NCI-H1694 (cell line): ENCODE measurements at regions not wholly inside any gene's neighbourhood (a gene's known extent, or its start where the extent isn't known, plus 50 kb on each side); places are given as distances from the start of the nearest gene placed in this dataset.
"Not testable (repeated sequence)": the region's sequence is repeated elsewhere in the genome, so short reads cannot be mapped to it uniquely, and the experiment has no call there.

Source experiments
- DNase-seq: peaks from one replicate; lab custom pipeline; 2025; lab: John Stamatoyannopoulos, UW

DNA sequence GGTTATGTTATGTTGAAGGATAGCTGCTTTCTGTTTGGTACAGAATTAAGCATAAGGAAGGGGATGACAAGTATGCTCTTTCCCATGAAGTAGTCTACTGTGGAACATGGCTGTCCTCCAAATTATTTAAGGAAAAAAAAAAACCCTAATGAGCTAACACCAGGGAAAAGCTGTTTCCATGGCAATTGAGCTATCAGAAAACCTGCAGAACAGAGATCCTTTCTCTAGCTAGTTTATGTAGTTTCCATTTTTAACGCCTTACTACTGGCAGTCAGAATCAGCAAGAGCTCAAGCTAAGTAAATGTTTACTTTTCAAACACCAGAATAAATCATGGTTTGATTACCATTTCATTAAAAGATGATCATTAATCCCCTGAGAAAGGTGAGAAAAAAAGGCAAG, 287.4 kb upstream of the TARS1 start:
- no peak for DNase-seq

DNA sequence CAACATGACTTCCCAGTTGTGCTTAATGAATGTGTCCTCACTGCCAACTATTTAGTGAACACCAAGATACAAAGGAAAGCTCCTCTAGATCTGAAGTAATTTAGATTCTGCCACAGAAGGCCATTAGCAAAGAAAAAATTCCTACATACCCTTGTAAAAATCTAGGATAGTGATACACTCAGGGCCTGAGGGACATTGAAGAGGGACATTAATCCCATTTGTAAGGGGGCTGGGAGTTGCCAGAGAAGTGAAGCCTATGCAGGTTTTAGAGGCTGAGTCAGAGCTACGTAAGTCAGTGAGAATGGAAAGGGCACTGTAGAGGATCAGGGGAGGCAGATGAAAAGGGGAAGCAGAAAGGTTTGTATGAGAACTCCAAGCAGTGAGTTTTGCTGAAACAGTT, 286.9 kb upstream of the TARS1 start:
- DNase-seq, result no peak

DNA sequence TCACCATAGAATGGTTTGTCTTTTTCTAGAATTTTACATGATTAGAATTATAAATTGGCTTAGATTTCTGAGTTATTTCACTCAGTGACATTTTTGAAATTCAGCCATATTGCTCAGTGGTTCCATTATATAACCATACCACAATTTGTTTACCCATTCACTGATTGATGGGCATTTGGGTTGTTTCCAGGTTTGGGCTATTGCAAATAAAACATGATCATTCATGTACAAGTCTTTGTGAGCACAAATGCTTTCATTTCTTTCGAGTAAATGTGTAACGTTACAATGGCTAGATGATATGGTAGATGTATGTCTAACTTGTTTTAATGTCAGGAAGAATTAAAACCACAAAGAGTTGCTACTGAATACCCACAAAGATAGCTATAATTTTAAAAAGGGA, 279.9 kb upstream of the TARS1 start:
- no peak for DNase-seq

DNA sequence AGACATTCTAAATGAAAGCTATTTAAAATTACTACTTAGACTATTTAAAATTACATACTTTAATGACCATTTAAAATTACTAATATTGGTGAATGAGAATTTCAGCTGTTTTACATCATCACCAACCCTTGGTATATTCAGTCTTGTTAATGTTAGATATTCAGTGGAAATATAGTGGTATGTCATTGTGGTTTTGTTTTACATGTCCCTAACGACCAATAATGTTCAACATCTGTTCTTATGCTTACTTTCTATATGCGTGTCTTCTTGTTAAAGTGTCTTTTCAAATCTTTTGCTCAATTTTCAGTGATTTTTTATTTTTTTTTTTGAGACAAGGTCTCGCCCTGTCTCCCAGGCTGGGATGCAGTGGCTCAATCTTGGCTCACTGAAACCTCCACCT, 279.3 kb upstream of the TARS1 start:
- no peak for DNase-seq

DNA sequence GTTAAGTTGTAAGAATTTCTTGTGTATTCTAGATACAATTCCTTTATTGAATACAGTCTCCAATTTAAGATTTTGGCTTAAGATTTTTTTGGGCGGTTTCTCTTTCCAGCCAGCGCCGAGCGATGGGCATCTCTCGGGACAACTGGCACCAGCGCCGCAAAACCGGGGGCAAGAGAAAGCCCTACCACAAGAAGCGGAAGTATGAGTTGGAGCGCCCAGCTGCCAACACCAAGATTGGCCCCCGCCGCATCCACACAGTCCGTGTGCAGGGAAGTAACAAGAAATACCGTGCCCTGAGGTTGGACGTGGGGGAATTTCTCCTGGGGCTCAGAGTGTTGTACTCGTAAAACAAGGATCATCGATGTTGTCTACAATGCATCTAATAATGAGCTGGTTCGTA, 278.7 kb upstream of the TARS1 start:
- no peak for DNase-seq

DNA sequence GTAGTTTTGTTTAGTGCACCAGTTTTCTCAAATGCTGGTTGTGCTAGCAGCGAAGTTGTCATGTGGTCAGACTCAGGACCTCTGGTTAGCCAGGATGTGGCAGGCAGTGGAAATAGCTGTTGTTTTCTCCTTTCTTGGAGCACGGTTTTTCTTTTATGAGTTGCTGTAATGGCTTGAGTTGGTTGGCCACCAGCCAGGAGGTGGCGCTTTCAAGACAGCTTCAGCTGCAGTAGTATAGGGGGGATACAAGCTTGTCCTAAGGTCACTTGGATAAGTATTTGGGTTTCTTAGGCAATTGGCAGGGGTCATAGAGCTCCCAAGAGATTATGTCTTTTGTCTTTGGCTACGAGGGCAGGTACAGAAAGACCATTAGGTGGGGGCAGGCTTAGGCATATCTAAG, 274.2 kb upstream of the TARS1 start:
- no peak for DNase-seq

DNA sequence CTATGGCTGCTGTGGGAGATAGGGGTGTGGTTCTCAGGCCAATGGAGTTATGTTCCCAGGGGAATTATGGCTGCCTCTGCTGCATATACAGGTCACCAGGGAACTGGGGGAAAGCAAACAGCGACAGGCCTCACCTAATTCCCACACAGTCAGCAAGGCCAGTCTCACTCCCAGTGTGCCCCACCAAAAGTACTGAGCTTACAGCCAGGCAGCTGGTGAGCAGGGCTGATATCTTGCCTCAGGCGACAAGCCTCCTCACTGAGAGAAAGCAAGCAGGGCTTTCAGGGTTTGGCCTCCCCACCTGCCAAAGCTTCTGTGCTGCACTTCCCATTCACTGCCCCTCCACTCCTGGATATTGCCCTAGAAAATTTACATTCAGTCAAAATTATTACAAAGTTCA, 273.8 kb upstream of the TARS1 start:
- DNase-seq, result no peak

DNA sequence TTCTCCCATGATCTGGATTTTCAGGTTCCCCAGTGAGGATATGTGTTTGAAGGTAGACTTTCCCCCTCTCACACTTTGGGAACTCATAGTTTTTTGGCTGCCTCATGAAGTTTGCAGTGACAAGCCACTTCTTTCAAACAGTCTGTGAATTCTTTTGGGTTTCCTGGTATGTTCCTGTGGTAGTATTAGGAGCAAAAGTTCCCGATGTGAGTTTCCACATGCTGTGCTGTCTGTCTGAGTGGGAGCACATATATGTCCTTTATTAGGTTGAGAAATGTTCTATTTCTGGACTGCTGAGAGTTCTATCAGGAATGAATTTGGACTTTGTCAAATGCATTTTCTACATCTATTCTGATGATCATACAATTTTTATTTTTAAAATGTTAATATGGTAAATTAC, 273.2 kb upstream of the TARS1 start:
- no peak for DNase-seq

DNA sequence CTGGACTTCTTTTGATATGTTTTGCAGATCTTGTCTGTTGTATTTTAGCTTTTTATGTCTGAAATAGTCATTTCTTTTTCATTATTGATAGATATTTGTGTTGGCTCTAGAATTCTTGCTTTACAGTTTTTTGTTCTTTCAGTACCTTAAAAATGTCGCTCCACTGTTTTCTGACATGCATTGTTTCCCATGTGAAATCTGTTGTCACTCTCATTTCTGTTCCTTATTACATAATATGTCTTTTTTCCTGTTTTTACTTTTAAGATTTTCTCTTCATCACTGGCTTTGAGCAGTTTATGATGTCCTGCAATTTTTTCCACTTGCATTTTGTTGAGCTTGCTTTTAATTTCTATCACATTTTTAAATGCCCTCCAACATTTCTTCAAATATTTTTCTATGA, 270.4 kb upstream of the TARS1 start:
- no peak for DNase-seq

DNA sequence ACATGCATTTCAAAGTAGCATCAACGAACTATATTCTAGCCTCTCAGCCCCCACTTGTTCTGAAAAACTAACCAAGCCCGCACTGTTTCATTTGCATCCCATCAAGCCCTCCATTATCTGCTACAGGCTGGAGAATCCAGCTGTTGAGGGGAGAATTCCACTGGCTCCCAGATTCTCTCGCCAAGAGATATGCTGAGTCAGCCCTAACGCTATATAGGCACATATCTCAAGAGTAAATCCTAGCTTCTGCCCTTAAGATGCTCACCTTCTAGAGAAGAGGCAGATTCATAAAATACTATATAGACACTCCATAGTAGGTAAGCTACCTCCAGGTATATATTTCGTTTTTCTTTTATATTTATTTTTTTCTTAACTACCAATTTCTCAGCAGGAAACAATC, 266.4 kb upstream of the TARS1 start:
- no peak for DNase-seq

DNA sequence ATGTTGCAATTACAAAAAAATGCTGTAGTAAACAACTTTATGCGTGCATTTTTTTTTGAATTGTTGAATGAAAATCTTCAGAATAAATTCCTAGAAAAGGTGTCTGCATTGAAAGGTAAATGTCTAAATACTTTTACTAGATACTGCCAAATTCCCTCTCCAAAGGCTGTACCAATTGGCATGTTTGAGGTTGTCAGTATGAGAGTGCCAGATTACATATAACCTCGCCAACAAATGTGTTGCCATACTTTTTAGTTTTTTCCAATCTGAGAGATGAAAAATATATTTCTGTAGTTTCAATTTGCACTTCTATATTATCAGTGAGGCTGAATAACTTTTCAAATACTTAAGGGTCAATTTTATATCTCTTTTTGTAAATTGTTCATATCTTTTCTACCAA, 261.5 kb upstream of the TARS1 start:
- no peak for DNase-seq

DNA sequence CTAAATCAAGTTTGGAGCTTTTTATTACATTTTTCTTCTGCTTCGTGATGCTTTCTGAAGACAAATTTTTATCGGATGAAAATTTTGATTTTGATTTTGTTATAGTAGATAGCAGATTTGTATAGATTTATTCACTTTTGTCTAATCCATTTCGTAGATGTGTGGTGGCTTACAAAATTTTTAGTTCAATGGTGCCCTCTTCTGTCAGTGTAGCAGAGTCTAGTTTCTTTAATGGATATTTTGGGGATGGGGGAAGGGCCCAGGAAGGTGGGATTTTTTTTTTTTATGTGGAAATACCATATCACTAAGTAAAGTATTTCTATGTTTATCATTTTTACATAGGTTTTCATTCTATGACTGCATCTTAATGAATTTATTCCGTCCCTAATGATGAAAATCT, 259.9 kb upstream of the TARS1 start:
- DNase-seq, result no peak

DNA sequence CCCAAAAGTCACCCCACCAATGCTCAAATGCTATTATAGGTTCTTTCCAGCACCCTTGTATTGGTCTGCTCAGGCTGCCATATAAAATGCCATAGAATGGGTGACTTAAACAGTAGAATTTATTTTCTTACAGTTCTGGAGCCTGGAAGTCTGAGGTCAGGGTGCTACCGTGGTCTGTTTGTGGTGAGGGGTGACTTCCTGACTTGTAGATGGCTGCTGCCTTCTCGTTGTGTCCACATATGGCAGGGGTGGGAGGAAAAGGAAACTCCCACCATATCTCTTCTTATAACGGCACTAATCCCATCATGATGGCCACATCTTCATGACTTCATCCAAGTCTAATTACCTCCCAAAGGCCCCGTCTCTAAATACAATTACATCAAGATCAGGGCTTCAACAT, 257.8 kb upstream of the TARS1 start:
- DNase-seq, result no peak

DNA sequence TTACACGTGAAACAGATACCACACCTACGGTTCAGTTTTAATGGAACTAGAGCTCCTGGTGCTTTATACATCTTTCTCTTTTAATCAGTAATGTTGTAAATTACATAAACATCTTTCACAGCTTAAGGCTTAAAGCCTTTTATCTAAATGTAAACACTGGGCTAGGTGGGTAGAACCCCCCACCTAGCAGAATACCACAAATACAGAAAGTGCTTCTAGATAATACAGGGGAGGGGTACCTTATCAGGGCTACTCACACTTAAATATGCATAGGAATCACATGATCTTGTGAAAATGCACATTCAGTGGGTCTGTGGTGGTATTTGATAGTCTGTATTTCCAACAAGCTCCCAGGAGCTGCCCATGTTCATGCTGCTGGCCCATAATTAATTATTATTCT, 256.4 kb upstream of the TARS1 start:
- DNase-seq, result no peak

DNA sequence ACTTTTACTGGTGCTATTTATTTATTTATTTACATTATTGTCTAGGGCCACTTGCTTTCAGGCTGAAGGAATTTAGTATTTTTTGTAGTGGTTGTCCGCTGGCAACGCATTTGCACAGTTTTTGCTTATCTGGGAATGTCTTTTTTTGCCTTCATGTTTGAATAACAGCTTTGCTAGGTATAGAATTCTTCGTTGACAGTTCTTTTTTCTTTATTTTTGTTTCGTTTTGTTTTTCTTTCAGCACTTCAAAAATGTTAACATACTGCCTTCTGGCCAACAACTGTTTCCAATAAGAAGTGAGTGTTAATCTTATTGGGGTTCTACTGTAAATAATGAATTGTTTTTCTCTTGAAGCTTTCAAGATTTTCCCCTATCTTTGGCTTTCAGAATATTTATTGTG, 252.7 kb upstream of the TARS1 start:
- no peak for DNase-seq

DNA sequence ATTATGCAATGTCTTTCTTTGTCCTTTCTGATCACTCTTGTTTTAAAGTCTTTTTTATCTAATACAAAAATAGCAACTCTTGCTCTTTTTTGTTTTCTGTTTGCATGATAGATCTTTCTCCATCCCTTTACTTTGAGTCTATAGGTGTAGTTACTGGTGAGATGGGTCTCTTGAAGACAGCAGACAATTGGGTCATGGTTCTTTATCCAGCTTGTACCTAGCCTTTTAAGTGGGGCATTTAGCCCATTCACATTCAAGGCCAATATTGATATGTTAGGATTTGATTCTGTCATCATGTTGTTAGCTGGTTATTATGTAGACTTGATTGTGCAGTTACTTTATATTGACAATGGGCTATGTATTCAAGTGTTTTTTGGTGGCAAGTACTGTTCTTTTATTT, 245.9 kb upstream of the TARS1 start:
- no peak for DNase-seq

DNA sequence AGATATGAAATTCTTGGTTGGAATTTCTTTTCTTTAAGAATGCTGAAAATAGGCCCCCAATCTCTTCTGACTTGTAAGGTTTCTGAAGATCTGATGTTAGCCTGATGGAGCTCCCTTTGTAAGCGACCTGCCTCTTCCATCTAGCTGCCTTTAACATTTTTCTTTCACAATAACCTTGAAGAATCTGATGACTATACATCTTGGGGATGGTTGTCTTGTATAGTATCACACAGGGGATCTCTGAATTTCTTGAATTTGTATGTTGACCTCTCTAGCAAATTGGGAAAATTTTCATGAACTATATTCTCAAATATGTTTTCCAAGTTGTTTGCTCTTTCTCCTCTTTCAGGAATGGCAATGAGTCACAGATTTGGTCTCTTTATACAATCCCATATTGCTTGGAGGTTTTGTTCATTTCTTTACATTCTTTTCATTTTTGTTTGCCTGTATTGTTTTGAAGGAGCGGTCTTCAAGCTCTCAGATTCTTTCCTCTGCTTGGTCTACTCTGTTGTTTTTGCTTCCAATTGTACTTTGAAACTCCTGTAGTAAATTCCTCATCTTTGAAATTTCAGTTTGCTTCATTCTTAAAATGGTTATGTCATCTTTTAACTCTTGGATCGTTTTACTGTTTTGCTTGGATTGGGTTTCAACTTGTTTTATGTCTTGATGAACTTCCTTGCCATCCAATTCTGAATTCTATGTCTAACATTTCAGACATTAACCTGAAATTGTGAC, 245.2 kb upstream of the TARS1 start:
- no peak for DNase-seq

DNA sequence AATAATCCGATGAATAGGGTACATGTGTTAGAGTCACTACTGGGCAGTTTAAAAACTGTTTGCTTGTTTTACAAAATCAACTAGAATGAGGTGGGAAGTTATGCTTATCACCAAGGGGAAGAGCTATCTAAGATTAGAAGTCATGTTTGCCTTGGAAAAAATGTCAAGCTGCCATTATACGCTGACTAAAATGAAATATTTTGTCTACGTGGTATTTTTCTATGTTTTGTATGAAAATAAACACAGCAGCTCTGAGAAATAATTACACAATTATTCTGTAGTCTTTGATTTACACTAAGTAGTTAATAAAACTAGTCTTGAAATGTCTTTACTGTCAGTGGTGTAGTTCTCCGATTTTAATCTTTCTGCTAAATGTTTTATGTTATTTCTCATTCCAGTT, 241.9 kb upstream of the TARS1 start:
- DNase-seq, result no peak

DNA sequence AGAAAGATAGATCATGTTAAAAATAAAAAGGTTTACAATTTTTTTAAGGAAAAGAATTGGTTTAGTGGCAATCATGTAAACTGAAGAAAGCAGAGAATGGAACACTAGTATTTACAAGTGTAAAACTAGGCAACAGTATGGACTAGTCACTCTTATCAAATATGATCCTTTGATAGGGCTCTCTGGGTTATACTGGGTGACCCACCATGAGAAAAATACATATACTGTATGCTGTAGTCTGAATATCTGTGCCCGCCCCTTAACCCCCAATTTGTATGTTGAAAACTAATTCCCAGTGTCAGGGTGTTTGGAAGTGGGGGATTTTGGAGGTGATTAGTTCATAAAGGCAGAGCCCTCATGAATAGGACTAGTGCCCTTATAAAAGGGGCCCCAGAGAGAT, 236.8 kb upstream of the TARS1 start:
- DNase-seq, result no peak

DNA sequence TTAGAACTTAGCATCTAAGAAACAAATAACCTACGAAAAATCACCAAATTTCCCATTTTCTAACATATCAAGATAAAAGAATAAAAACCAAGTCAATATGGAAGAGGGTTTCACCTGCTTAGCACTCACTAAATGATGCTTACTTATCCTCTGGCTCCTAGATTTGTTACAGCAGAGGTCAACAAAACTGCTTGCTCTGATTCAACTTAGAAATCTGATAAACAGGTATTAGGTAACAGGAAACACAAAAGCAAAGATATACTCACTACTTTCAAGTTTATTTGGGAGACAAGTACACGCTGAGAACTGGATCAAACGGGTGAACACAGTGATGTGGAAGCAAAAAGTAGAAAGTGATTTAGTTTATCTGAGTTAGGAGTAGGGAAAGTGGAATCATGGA, 235.7 kb upstream of the TARS1 start:
- no peak for DNase-seq

DNA sequence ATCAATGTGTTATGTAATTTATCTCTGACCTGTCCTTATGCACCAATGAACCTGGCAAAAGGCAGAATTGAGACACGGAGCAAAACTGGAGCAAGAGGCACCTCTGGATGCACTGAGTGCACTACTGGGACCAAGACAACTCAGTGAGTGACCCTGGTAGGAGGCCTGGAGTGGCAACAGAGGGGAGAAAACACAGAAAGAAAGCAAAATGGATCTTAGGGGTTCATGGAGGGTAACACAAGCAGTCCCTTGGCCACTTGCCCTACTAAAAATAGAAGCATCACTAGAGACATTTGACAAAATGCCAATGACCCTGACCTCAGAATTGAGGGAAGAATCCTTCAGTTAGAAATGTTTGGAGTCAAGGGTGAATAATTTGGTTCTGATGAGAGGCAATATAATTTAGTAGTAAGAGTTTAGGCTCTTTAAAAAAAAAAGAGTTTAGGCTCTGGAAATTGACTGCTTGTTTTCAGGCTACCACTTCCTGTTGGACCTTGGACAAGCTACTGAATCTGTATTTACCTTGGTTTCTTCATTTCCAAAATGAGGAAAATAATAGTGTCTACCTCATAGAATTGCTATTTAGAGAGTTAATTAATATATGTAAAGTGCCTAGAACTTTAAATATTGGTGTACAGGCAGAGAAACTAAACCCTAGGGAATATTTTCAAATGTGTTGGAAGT, 234.9 kb upstream of the TARS1 start:
- no peak for DNase-seq

DNA sequence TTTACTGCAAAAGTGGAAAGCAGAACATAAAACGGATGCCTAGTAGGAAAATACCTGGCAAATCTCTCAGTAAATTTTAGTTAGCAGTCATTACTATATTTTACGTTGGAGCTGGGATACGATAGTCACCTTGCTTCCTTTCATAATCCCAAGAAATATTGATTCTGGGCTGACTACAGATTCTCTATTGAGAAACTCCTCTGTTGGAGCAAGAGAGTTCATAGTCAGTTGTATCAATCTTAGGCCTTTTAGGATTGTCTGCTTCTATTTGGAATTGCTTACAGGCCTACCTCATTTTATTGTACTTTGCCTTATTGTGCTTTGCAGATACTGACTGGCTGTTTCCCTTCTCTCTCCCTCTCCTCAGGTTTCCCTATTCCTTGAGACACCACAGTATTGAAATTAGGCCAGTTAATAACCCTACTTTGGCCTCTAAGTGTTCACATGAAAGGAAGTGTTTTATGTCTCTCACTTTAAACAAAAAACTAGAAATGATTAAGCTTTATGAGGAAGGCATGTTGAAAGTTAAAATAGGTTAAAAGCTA, 233.7 kb upstream of the TARS1 start:
- DNase-seq, result no peak

DNA sequence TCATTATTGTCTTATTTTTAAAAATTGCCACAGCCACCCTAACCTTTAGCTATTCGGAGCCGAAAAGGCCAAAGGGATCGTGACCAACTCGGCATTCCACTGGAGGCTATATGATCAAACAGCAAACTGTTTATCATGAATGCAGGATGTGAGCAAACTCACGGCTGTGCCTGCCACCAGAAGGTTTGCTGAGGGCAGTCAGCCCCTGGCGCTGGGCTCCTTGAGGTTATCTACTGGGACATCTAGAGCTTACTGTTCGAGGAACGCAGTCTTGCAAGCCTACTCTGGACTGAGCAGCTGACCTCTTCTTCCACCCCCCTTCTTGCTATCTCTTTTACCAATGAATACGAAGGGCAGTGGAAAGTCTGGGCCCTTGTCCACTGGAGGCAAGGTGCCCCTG, 231.5 kb upstream of the TARS1 start:
- no peak for DNase-seq

DNA sequence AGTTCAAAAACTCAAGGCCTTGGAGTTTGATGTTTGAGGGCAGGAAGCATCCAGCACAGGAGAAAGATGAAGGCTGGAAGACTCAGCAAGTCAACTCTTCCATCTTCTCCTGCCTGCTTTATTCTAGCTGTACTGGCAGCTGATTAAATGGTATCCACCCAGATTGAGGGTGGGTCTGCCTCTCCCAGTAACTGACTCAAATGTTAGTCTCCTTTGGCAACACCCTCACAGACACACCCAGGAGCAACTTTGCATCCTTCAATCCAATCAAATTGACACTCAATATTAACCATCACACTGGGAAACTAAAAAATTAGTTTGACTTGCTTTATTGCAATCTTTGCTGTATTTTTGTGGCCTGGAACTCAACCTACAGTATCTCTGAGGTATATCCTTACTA, 230.5 kb upstream of the TARS1 start:
- DNase-seq, result not testable (repeated sequence)
